ENCODE measurements at regions not wholly inside any gene's neighbourhood (a gene's known extent, or its start where the extent isn't known, plus 50 kb on each side); places are given as distances from the start of the nearest gene placed in this dataset.

DNA sequence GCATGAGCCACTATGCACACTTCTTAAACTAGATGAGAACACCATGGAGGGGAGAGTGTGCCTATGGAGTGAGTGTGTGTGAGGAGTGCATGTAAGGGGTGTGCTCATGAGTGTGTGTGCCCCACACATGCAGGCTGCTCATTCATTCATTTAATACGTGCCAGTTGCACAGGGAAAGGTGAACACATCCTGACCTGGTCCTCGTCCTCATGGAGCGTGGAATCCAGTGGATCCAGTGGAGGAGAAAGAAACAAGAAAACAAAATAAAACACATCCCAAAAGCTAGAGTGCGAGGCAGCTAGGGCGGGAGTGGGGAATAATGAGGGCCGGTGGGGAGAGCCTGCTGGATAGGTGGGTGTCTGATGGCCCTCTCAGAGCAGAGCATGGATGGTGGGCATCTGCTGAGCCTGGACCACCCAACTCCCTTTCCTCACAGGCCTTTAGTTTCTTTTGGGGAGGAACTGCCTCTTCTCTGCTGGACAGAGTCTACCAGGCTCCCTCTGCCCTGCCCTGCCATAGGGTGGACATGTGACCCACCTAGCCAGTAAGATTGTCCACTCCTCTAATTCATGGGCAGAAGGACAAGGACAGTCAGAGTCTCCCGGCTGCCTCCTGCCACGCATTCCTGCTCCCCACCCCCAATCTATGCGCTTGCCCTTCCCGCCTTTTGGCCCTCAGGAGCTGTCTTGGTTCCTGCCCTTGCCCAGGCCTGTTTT is 204.3 kb downstream of the RAB11FIP4 start:
- ChIA-PET CTCF (no interaction called here), POLR2A (no interaction called here)
- no peak for DNase-seq (ENCODE audit: extremely low spot score)
- TF ChIP-seq, protein P1, sequence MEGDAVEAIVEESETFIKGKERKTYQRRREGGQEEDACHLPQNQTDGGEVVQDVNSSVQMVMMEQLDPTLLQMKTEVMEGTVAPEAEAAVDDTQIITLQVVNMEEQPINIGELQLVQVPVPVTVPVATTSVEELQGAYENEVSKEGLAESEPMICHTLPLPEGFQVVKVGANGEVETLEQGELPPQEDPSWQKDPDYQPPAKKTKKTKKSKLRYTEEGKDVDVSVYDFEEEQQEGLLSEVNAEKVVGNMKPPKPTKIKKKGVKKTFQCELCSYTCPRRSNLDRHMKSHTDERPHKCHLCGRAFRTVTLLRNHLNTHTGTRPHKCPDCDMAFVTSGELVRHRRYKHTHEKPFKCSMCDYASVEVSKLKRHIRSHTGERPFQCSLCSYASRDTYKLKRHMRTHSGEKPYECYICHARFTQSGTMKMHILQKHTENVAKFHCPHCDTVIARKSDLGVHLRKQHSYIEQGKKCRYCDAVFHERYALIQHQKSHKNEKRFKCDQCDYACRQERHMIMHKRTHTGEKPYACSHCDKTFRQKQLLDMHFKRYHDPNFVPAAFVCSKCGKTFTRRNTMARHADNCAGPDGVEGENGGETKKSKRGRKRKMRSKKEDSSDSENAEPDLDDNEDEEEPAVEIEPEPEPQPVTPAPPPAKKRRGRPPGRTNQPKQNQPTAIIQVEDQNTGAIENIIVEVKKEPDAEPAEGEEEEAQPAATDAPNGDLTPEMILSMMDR (IDR thresholded peaks at IDR 0.05; ENCODE audit: control extremely low read depth, extremely low read depth, low read depth, missing control alignments): no peak

DNA sequence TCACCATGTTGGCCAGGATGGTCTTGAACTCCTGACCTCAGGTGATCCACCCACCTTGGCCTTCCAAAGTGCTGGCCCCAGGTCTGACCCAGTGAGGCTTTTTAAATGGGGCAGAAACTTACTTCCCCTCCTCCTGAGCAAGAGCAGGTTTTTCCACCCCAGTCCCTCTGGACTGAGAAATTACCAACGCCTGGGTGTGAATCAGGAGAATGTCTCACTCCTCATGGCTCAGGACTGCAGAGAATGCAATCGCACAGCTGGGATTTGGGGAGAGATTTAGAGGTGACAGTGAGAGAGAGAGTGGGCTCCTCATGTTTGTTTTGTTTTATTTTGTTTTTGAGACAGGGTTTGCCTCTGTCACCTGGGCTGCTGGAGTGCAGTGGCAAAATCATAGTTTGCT is 203.6 kb downstream of the RAB11FIP4 start:
- TF ChIP-seq, protein P1 (IDR thresholded peaks at IDR 0.05; ENCODE audit: control extremely low read depth, extremely low read depth, low read depth, missing control alignments): no peak
- POLR2A ChIA-PET: no interaction called here
- DNase-seq (ENCODE audit: extremely low spot score): no peak
- CTCF ChIA-PET: no interaction called here

DNA sequence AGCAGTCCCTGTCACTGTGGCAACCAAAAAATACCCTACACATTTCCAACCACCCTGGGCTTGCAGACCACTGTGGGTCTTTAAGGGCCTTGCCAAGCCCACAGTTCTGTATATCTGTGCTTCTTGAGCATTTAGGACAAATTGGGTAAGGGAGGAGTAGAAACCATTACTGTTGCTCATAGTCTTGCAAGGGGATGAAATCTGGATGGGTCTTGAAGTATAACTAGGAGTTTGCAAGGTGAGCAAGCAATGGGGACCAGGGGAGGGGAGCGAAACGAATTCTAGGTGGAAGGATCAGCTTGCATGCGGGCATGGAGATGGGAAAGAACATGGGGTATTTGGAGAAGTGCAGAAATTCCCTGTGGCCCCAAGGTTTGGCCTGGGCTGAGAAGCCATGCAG is 202.9 kb downstream of the RAB11FIP4 start:
- TF ChIP-seq, protein P1 (IDR thresholded peaks at IDR 0.05; ENCODE audit: control extremely low read depth, extremely low read depth, low read depth, missing control alignments): no peak
- no peak for DNase-seq (ENCODE audit: extremely low spot score)
- ChIA-PET CTCF (no interaction called here), POLR2A (no interaction called here)

DNA sequence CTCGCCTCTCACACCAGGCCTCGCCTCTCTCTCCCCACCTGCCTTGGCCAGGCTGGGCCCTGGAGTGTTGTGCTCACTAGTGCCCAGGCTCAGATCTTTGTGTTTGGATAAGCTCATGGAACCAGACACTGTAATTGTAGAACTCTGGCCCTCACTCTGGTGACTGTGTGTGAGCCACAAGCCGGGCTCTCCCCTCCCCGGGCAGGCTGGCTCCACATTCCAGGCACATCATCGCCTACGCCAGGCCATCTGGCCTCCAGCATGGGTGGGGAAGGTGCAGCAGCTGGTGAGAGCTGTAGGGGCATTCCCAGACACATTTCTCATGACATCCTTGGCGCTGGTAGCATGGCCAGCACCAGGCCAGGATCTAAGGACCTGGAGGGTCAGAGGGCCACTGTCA is 202.3 kb downstream of the RAB11FIP4 start:
- TF ChIP-seq, protein P1 (IDR thresholded peaks at IDR 0.05; ENCODE audit: control extremely low read depth, extremely low read depth, low read depth, missing control alignments): no peak
- ChIA-PET POLR2A (no interaction called here), CTCF (no interaction called here)
- no peak for DNase-seq (ENCODE audit: extremely low spot score)

DNA sequence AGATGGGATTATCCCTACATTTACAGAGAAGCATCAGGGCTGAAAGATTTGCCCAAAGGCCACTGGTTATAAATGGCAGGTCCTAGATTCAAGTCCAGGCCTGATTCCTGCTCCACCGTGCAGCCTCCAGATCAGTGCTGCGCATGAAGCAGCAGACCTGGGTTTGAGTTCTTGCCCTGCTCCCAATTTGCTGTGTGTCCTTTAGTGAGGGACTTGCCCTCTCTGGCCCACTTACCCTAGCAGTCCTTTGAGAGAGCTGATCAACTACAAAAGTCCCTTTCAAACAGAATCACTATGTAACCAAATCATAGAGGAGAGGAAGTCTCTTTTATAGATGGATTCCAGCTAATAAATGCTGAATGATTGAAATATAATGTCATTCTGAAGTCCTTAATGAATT is 200.4 kb downstream of the RAB11FIP4 start:
- POLR2A ChIA-PET: no interaction called here
- CTCF ChIA-PET: no interaction called here
- TF ChIP-seq, protein P1 (IDR thresholded peaks at IDR 0.05; ENCODE audit: control extremely low read depth, extremely low read depth, low read depth, missing control alignments): no peak
- no peak for DNase-seq (ENCODE audit: extremely low spot score)

DNA sequence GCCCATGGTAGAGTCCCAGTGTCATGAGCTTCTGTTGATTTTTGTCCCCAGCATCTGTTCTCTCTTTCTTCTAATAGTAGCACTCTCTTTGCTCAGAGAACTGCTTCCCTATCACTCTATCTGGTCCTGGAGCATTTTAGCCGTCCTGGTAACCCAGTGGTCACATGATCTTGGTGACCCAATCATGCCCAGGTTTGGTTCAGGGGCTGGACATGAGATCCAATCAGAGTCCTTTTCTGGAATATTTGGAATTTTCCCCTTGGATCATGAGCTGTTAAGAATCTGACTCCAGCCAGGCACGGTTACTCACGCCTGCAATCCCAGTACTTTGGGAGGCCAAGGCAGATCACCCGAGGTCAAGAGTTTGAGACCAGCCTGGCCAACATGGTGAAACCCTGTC is 197.0 kb downstream of the RAB11FIP4 start:
- CTCF ChIA-PET: no interaction called here
- POLR2A ChIA-PET: no interaction called here
- TF ChIP-seq, protein P1 (IDR thresholded peaks at IDR 0.05; ENCODE audit: control extremely low read depth, extremely low read depth, low read depth, missing control alignments): no peak
- no peak for DNase-seq (ENCODE audit: extremely low spot score)

All from GM10248 (cell line).